ENCODE measurements at regions not wholly inside any gene's neighbourhood (a gene's known extent, or its start where the extent isn't known, plus 50 kb on each side); places are given as distances from the start of the nearest gene placed in this dataset.
"Not testable (repeated sequence)": the region's sequence is repeated elsewhere in the genome, so short reads cannot be mapped to it uniquely, and the experiment has no call there.

- DNase-seq (ENCODE audit: low spot score) = no peak
Measured at GRCh38 chr10:111565542-111565941, 488.7 kb downstream of the ADRA2A start.

- DNase-seq (ENCODE audit: low spot score) = no peak
Measured at GRCh38 chr10:111578076-111578475, 501.2 kb downstream of the ADRA2A start.

GRCh38 chr10:111579473-111579872, 502.6 kb downstream of the ADRA2A start:
- DNase-seq (ENCODE audit: low spot score) = no peak

GRCh38 chr10:111590703-111591102, 513.9 kb downstream of the ADRA2A start:
- no peak for DNase-seq (ENCODE audit: low spot score)

- no peak for DNase-seq (ENCODE audit: low spot score)
Measured at GRCh38 chr10:111593578-111593977, 516.7 kb downstream of the ADRA2A start.

- no peak for DNase-seq (ENCODE audit: low spot score)
Measured at GRCh38 chr10:111595173-111595572, 518.3 kb downstream of the ADRA2A start.

- peak; percentile 54 for DNase-seq (ENCODE audit: low spot score)
Measured at GRCh38 chr10:111598433-111599059, 521.7 kb downstream of the ADRA2A start.

- peak; percentile 76 for DNase-seq (ENCODE audit: low spot score)
Measured at GRCh38 chr10:111599943-111600342, 523.1 kb downstream of the ADRA2A start.

- DNase-seq (ENCODE audit: low spot score) = no peak
Measured at GRCh38 chr10:111600772-111601171, 523.9 kb downstream of the ADRA2A start.

GRCh38 chr10:111612273-111612672, 535.4 kb downstream of the ADRA2A start:
- no peak for DNase-seq (ENCODE audit: low spot score)

- no peak for DNase-seq (ENCODE audit: low spot score)
Measured at GRCh38 chr10:111634191-111634590, 549.4 kb downstream of the GPAM start.

GRCh38 chr10:111646021-111646420, 537.5 kb downstream of the GPAM start:
- no peak for DNase-seq (ENCODE audit: low spot score)

- DNase-seq (ENCODE audit: low spot score) = peak; percentile 78
Measured at GRCh38 chr10:111648046-111648445, 535.5 kb downstream of the GPAM start.

GRCh38 chr10:111649080-111649479, 534.5 kb downstream of the GPAM start:
- DNase-seq (ENCODE audit: low spot score) = not testable (repeated sequence)

GRCh38 chr10:111650088-111650487, 533.5 kb downstream of the GPAM start:
- DNase-seq (ENCODE audit: low spot score) = no peak

GRCh38 chr10:111656066-111656465, 527.5 kb downstream of the GPAM start:
- no peak for DNase-seq (ENCODE audit: low spot score)

GRCh38 chr10:111677759-111678158, 505.8 kb downstream of the GPAM start:
- DNase-seq (ENCODE audit: low spot score) = no peak

GRCh38 chr10:111686796-111687195, 496.8 kb downstream of the GPAM start:
- DNase-seq (ENCODE audit: low spot score) = no peak

- no peak for DNase-seq (ENCODE audit: low spot score)
Measured at GRCh38 chr10:111698711-111699110, 484.9 kb downstream of the GPAM start.

- DNase-seq (ENCODE audit: low spot score) = no peak
Measured at GRCh38 chr10:111703986-111704385, 479.6 kb downstream of the GPAM start.

GRCh38 chr10:111705021-111705420, 478.5 kb downstream of the GPAM start:
- no peak for DNase-seq (ENCODE audit: low spot score)

GRCh38 chr10:111706331-111706730, 477.2 kb downstream of the GPAM start:
- DNase-seq (ENCODE audit: low spot score) = no peak

- no peak for DNase-seq (ENCODE audit: low spot score)
Measured at GRCh38 chr10:111707076-111707475, 476.5 kb downstream of the GPAM start.

GRCh38 chr10:111709603-111710002, 474.0 kb downstream of the GPAM start:
- no peak for DNase-seq (ENCODE audit: low spot score)
